ENCODE measurements at regions not wholly inside any gene's neighbourhood (a gene's known extent, or its start where the extent isn't known, plus 50 kb on each side); places are given as distances from the start of the nearest gene placed in this dataset.

GRCh38 chr5:56617998-56618397, 197.4 kb upstream of the MAP3K1 start:
- DNase-seq = no peak

GRCh38 chr5:56616454-56617160, 198.7 kb upstream of the MAP3K1 start:
- DNase-seq = no peak

GRCh38 chr5:56615361-56616153, 199.8 kb upstream of the MAP3K1 start:
- no peak for DNase-seq

GRCh38 chr5:56612759-56613158, 202.6 kb upstream of the MAP3K1 start:
- DNase-seq = no peak

- no peak for DNase-seq
Measured at GRCh38 chr5:56612353-56612752, 203.0 kb upstream of the MAP3K1 start.

GRCh38 chr5:56610093-56610698, 205.2 kb upstream of the MAP3K1 start:
- DNase-seq = peak; percentile 49 to 62

GRCh38 chr5:56608217-56608925, 207.0 kb upstream of the MAP3K1 start:
- DNase-seq = no peak

- DNase-seq = no peak
Measured at GRCh38 chr5:56607551-56607950, 207.8 kb upstream of the MAP3K1 start.

- no peak for DNase-seq
Measured at GRCh38 chr5:56607074-56607473, 208.3 kb upstream of the MAP3K1 start.

GRCh38 chr5:56606192-56606591, 209.2 kb upstream of the MAP3K1 start:
- DNase-seq = no peak

- DNase-seq = no peak
Measured at GRCh38 chr5:56605231-56605630, 210.1 kb upstream of the MAP3K1 start.

GRCh38 chr5:56601641-56602071, 213.7 kb upstream of the MAP3K1 start:
- no peak for DNase-seq

- DNase-seq = no peak
Measured at GRCh38 chr5:56598941-56599340, 216.4 kb upstream of the MAP3K1 start.

GRCh38 chr5:56596155-56596554, 219.2 kb upstream of the MAP3K1 start:
- no peak for DNase-seq

- no peak for DNase-seq
Measured at GRCh38 chr5:56595566-56595965, 219.8 kb upstream of the MAP3K1 start.

GRCh38 chr5:56594792-56595191, 220.6 kb upstream of the MAP3K1 start:
- DNase-seq = no peak

GRCh38 chr5:56591081-56591480, 224.3 kb upstream of the MAP3K1 start:
- no peak for DNase-seq

- DNase-seq = no peak
Measured at GRCh38 chr5:56589481-56589860, 225.9 kb upstream of the MAP3K1 start.

GRCh38 chr5:56588636-56589480, 226.5 kb upstream of the MAP3K1 start:
- peak; percentile 38 to 47 for DNase-seq

GRCh38 chr5:56588131-56588487, 227.2 kb upstream of the MAP3K1 start:
- no peak for DNase-seq

GRCh38 chr5:56587381-56588130, 227.8 kb upstream of the MAP3K1 start:
- DNase-seq = no peak
